ENCODE measurements at regions not wholly inside any gene's neighbourhood (a gene's known extent, or its start where the extent isn't known, plus 50 kb on each side); places are given as distances from the start of the nearest gene placed in this dataset.

DNA sequence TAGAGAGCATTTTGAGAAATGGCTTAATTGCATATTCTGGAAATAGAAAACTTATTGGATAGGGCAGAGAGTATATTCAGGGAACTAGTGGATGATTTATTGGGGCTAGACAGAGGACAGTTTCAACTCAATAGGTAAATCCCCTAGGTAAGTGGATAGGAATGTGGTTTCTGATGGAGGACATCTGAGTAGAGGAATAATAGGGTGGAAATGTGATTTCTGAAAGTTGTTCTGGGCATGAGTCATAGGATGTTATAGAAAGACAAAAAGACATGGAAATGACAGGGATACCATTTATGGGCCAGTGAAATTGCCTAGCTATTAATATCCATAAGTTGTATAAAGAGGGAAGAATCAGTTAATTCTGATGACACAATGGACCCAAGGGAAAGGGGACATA is 563.3 kb upstream of the GOLIM4 start:
- TF ChIP-seq, protein P1, sequence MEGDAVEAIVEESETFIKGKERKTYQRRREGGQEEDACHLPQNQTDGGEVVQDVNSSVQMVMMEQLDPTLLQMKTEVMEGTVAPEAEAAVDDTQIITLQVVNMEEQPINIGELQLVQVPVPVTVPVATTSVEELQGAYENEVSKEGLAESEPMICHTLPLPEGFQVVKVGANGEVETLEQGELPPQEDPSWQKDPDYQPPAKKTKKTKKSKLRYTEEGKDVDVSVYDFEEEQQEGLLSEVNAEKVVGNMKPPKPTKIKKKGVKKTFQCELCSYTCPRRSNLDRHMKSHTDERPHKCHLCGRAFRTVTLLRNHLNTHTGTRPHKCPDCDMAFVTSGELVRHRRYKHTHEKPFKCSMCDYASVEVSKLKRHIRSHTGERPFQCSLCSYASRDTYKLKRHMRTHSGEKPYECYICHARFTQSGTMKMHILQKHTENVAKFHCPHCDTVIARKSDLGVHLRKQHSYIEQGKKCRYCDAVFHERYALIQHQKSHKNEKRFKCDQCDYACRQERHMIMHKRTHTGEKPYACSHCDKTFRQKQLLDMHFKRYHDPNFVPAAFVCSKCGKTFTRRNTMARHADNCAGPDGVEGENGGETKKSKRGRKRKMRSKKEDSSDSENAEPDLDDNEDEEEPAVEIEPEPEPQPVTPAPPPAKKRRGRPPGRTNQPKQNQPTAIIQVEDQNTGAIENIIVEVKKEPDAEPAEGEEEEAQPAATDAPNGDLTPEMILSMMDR (conservative IDR thresholded peaks at IDR 0.05; ENCODE audit: low read depth, low read length), result no peak
- TF ChIP-seq MAFK (IDR thresholded peaks at IDR 0.05; ENCODE audit: low read depth, low read length), result no peak
- TF ChIP-seq BHLHE40 (IDR thresholded peaks at IDR 0.05; ENCODE audit: low read depth, low read length), result no peak
